ENCODE measurements at regions not wholly inside any gene's neighbourhood (a gene's known extent, or its start where the extent isn't known, plus 50 kb on each side); places are given as distances from the start of the nearest gene placed in this dataset.

DNA sequence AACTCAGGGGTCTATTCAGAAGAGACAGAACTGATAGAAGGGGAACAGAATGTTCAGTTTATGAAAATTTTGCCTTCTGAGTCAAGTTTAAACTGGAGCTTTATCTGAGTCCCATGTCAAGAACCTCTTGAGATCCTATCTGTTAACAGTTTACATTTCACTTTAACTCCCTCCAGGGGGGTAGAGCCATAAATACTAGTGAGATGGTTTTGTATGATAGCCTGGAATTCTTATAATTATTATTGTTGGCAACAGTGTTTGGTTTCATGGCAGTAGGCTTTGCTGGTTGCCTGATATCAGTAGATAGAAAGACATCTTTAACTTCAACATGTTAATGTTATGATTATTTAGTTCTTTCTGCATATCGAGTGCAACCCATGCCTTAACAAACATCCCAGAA, 498.5 kb downstream of the INSC start:
- Histone ChIP-seq H3K4me3 (no peak overlapping the region), H3K27me3 (no peaks in the 10 kb centered on the region), H3K9me3 (no peaks in the 10 kb centered on the region), H3K27ac (no peak overlapping the region), H3K4me1 (peaks cover 0 to 24% (median 0%) of the 10 kb centered on the region in 3 donors), H3K36me3 (no peaks in the 10 kb centered on the region)
- no peak for TF ChIP-seq POLR2AphosphoS5 (IDR thresholded peaks at IDR 0.05)
- TF ChIP-seq, protein P1, sequence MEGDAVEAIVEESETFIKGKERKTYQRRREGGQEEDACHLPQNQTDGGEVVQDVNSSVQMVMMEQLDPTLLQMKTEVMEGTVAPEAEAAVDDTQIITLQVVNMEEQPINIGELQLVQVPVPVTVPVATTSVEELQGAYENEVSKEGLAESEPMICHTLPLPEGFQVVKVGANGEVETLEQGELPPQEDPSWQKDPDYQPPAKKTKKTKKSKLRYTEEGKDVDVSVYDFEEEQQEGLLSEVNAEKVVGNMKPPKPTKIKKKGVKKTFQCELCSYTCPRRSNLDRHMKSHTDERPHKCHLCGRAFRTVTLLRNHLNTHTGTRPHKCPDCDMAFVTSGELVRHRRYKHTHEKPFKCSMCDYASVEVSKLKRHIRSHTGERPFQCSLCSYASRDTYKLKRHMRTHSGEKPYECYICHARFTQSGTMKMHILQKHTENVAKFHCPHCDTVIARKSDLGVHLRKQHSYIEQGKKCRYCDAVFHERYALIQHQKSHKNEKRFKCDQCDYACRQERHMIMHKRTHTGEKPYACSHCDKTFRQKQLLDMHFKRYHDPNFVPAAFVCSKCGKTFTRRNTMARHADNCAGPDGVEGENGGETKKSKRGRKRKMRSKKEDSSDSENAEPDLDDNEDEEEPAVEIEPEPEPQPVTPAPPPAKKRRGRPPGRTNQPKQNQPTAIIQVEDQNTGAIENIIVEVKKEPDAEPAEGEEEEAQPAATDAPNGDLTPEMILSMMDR (IDR thresholded peaks at IDR 0.05), result no peak
- TF ChIP-seq EP300 (IDR thresholded peaks at IDR 0.05), result no peak
- TF ChIP-seq POLR2A (IDR thresholded peaks at IDR 0.05), result no peak
- WGBS, 2 donors (ENCODE audit: low coverage in 1 of 2), result 21 to 33% methylated on average over 1 of the region's 1 CpG
- ATAC-seq, result no peak

GRCh38 chr11:15613789-15614188, 499.1 kb downstream of the INSC start:
- TF ChIP-seq POLR2A (IDR thresholded peaks at IDR 0.05) (no peak), EP300 (IDR thresholded peaks at IDR 0.05) (no peak), POLR2AphosphoS5 (IDR thresholded peaks at IDR 0.05) (no peak)
- TF ChIP-seq, protein P1 (IDR thresholded peaks at IDR 0.05), result no peak
- WGBS, 2 donors (ENCODE audit: low coverage in 1 of 2), result 18 to 23% methylated on average over 1 of the region's 1 CpG
- H3K27ac ChIP-seq, result no peak overlapping the region
- no peak for ATAC-seq
- no peaks in the 10 kb centered on the region for H3K9me3 ChIP-seq
- H3K4me1 ChIP-seq, result peaks cover 0 to 24% (median 0%) of the 10 kb centered on the region in 3 donors
- no peak overlapping the region for H3K4me3 ChIP-seq
- no peaks in the 10 kb centered on the region for H3K36me3 ChIP-seq
- no peaks in the 10 kb centered on the region for H3K27me3 ChIP-seq

DNA sequence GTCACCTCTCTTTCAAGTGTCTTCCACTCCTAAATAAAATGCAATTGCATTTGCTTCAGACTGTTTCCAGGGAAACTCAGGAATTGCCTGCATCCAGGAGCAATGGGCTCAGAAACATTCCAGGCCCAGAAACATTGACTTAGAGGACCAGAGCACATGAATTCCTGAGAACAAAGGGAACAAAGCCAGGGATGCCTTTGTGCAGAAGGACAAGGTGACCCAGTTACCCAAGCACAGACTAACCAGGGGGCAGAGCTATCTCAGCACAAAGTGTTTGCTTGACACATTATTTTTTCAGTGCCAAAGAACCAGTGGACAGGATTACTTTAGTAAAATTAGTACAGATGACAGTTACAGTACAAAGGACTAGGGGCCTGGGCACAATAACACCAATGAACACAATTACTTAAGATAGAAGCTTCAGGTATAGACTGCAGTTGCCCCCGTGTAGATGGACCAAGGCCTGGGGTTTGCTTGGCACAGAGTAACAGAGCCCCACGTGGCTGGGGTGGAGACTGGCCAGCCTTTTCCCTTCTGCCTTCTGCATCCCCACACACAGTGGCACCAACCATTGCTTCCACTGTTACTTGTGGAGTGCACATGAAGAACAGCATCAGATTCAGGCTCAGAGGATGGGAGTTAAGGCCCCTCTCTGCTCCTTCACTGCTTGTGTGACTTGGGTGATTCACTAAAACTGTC, 500.8 kb downstream of the INSC start:
- ATAC-seq, result no peak
- no peak for TF ChIP-seq EP300 (IDR thresholded peaks at IDR 0.05)
- no peak for TF ChIP-seq POLR2A (IDR thresholded peaks at IDR 0.05)
- no peak for TF ChIP-seq POLR2AphosphoS5 (IDR thresholded peaks at IDR 0.05)
- TF ChIP-seq, protein P1 (IDR thresholded peaks at IDR 0.05), result no peak
- Histone ChIP-seq H3K4me3 (no peak overlapping the region), H3K9me3 (no peaks in the 10 kb centered on the region), H3K27ac (no peak overlapping the region), H3K27me3 (no peaks in the 10 kb centered on the region), H3K36me3 (no peaks in the 10 kb centered on the region), H3K4me1 (peaks cover 0 to 24% (median 0%) of the 10 kb centered on the region in 3 donors)
- 63% methylated on average over 2 of the region's 2 CpGs; no CpG with 5 or more reads in 1 of the 2 donors for WGBS, 2 donors (ENCODE audit: low coverage in 1 of 2)

DNA sequence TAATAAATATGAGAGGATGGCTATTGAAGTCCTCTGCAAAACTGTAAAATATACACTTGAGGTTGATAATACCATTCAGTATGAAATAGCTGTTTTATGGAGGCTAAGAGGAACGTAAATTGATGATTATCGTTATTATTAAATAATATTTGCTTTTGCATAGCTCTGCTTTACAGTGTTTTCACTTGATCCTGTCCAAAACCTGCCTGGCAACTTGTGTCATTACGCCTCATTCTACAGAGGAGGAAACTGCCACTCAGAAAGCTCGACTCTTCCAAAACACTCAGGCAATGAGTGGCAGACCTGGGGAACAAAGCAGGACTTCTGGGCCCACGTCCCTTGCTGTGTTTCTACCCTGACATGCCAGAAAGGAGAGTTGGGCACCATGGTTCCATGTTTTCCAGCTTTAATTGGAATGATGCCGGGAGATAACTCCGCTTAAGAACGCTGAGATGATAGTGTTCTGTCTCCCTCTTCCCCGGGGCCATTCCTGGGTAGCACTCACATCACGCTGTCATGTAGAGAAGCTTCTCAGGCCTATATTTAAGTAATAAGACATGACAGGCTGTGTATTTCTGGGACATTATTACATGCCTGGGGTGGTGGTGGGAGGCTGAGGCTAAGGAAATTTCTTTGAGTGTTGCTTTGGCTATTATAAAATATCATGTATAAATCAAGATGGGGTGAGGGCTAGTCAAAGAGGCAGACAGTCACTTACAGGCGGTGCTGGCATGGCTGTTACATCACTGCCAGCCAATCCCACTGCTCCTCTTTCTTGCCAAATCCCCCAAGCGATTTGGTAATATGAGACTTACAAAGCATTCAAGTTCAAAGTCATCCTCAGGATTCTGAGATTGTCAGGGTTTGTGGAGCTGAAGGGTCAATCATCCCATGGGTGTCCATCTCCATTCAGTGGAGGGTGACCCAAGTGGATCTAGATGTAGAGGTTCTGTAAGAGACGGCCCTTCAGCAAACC, 501.7 kb downstream of the INSC start:
- ATAC-seq, result no peak
- H3K4me3 ChIP-seq, result no peak overlapping the region

More for the DNA sequence above, 501.7 kb downstream of the INSC start:
- H3K27ac ChIP-seq, result no peak overlapping the region
- TF ChIP-seq, protein P1 (IDR thresholded peaks at IDR 0.05), result no peak
- TF ChIP-seq POLR2A (IDR thresholded peaks at IDR 0.05), result no peak
- TF ChIP-seq EP300 (IDR thresholded peaks at IDR 0.05), result no peak
- no peak for TF ChIP-seq POLR2AphosphoS5 (IDR thresholded peaks at IDR 0.05)
- peaks cover 0 to 24% (median 0%) of the 10 kb centered on the region in 3 donors for H3K4me1 ChIP-seq
- H3K27me3 ChIP-seq, result no peaks in the 10 kb centered on the region
- no peaks in the 10 kb centered on the region for H3K9me3 ChIP-seq
- H3K36me3 ChIP-seq, result no peaks in the 10 kb centered on the region
- 87 to 98% methylated on average over 9 to 10 of the region's 13 CpGs for WGBS, 2 donors (ENCODE audit: low coverage in 1 of 2)
